ENCODE measurements at regions not wholly inside any gene's neighbourhood (a gene's known extent, or its start where the extent isn't known, plus 50 kb on each side); places are given as distances from the start of the nearest gene placed in this dataset.

GRCh38 chr1:111556325-111557037, 53.0 kb upstream of the ADORA3 start:
- no peak for DNase-seq (ENCODE audit: low read depth)

GRCh38 chr1:111559736-111560279, 56.4 kb upstream of the ADORA3 start:
- no peak overlapping the region for H3K4me3 ChIP-seq (ENCODE audit: low read depth, low read length)
- TF ChIP-seq POLR2A (IDR thresholded peaks at IDR 0.05; ENCODE audit: extremely low read depth, insufficient read length) (no peak), MYC (IDR thresholded peaks at IDR 0.05; ENCODE audit: low read depth, low read length) (no peak), MAX (IDR thresholded peaks at IDR 0.05; ENCODE audit: low read depth, low read length) (no peak), CTCF (IDR thresholded peaks at IDR 0.05; ENCODE audit: low read depth, low read length) (no peak)
- no peak for DNase-seq (ENCODE audit: low read depth)

More at GRCh38 chr1:111556325-111557037, 53.0 kb upstream of the ADORA3 start:
- H3K4me3 ChIP-seq (ENCODE audit: low read depth, low read length): no peak overlapping the region
- TF ChIP-seq MYC (IDR thresholded peaks at IDR 0.05; ENCODE audit: low read depth, low read length) (no peak), POLR2A (IDR thresholded peaks at IDR 0.05; ENCODE audit: extremely low read depth, insufficient read length) (no peak), CTCF (IDR thresholded peaks at IDR 0.05; ENCODE audit: low read depth, low read length) (no peak), MAX (IDR thresholded peaks at IDR 0.05; ENCODE audit: low read depth, low read length) (no peak)

- TF ChIP-seq CTCF (IDR thresholded peaks at IDR 0.05; ENCODE audit: low read depth, low read length) (no peak), MYC (IDR thresholded peaks at IDR 0.05; ENCODE audit: low read depth, low read length) (no peak), MAX (IDR thresholded peaks at IDR 0.05; ENCODE audit: low read depth, low read length) (no peak), POLR2A (IDR thresholded peaks at IDR 0.05; ENCODE audit: extremely low read depth, insufficient read length) (no peak)
- DNase-seq (ENCODE audit: low read depth): no peak
- H3K4me3 ChIP-seq (ENCODE audit: low read depth, low read length): no peak overlapping the region
These were observed 57.9 kb upstream of the ADORA3 start for GRCh38 chr1:111561328-111561727.

- TF ChIP-seq MAX (IDR thresholded peaks at IDR 0.05; ENCODE audit: low read depth, low read length) (no peak), MYC (IDR thresholded peaks at IDR 0.05; ENCODE audit: low read depth, low read length) (no peak), POLR2A (IDR thresholded peaks at IDR 0.05; ENCODE audit: extremely low read depth, insufficient read length) (no peak), CTCF (IDR thresholded peaks at IDR 0.05; ENCODE audit: low read depth, low read length) (no peak)
- no peak overlapping the region for H3K4me3 ChIP-seq (ENCODE audit: low read depth, low read length)
- DNase-seq (ENCODE audit: low read depth): no peak
These were observed 56.0 kb upstream of the RAP1A start for GRCh38 chr1:111563619-111564018.

- peak; percentile 11 for DNase-seq (ENCODE audit: low read depth)
- H3K4me3 ChIP-seq (ENCODE audit: low read depth, low read length): no peak overlapping the region
- TF ChIP-seq MYC (IDR thresholded peaks at IDR 0.05; ENCODE audit: low read depth, low read length) (no peak), POLR2A (IDR thresholded peaks at IDR 0.05; ENCODE audit: extremely low read depth, insufficient read length) (no peak), MAX (IDR thresholded peaks at IDR 0.05; ENCODE audit: low read depth, low read length) (no peak), CTCF (IDR thresholded peaks at IDR 0.05; ENCODE audit: low read depth, low read length) (no peak)
These were observed 54.5 kb upstream of the RAP1A start for GRCh38 chr1:111565079-111565478.
